ENCODE measurements at regions not wholly inside any gene's neighbourhood (a gene's known extent, or its start where the extent isn't known, plus 50 kb on each side); places are given as distances from the start of the nearest gene placed in this dataset.

- TF ChIP-seq POLR2A (IDR thresholded peaks at IDR 0.05) (no peak), CTCF (IDR thresholded peaks at IDR 0.05) (no peak)
Measured at GRCh38 chr12:91836696-91837095, 308.9 kb downstream of the BTG1 start.

Data from heart left ventricle (tissue), 13 donors.